GM12872 (cell line): ENCODE measurements at regions not wholly inside any gene's neighbourhood (a gene's known extent, or its start where the extent isn't known, plus 50 kb on each side); places are given as distances from the start of the nearest gene placed in this dataset.

Experiments used
- CTCF ChIP-seq: IDR thresholded peaks from 3 replicates; pipeline ENCODE4 v1.5.1; 2011; ENCODE audit warnings: low read depth, mild to moderate bottlenecking, low read length, moderate library complexity; ENCODE audit not compliant: insufficient read depth

GRCh38 chr21:32135401-32136363 is 143.2 kb downstream of the MIS18A start:
- no peak for TF ChIP-seq CTCF

- no peak for TF ChIP-seq CTCF
These were observed 144.3 kb downstream of the MIS18A start for GRCh38 chr21:32134441-32135130.

- no peak for TF ChIP-seq CTCF
These were observed 146.0 kb downstream of the MIS18A start for GRCh38 chr21:32132881-32133280.

GRCh38 chr21:32132409-32132808 is 146.4 kb downstream of the MIS18A start:
- no peak for TF ChIP-seq CTCF

- TF ChIP-seq CTCF, result no peak
These were observed 146.9 kb downstream of the MIS18A start for GRCh38 chr21:32131960-32132359.

- no peak for TF ChIP-seq CTCF
These were observed 147.7 kb downstream of the MIS18A start for GRCh38 chr21:32131164-32131563.
